Activated CD8-positive, alpha-beta T cell treated with anti-CD3 and anti-CD28 coated beads for 36 hours (primary cell): ENCODE measurements at regions not wholly inside any gene's neighbourhood (a gene's known extent, or its start where the extent isn't known, plus 50 kb on each side); places are given as distances from the start of the nearest gene placed in this dataset.

Experiments used
- ATAC-seq: fragments of 200-7000 bp; cut with Tn5 transposase; one replicate; pipeline ENCODE4 v1.10.0; 2021; ENCODE audit warnings: mild to moderate bottlenecking, moderate library complexity
- CTCF ChIA-PET: fragments of 350-600 bp; sonication (Branson Sonifier 250); formaldehyde crosslinking; loops from one replicate; lab custom pipeline; 2021; ENCODE audit warnings: antibody characterized with exemption; lab: Charles Lee
- POLR2A ChIA-PET: fragments of 350-600 bp; sonication (Branson Sonifier 250); formaldehyde crosslinking; loops from one replicate; lab custom pipeline; 2021; ENCODE audit warnings: antibody characterized with exemption; lab: Charles Lee
- DNase-seq: peaks from one replicate; pipeline ENCODE4 v3.0.0-alpha.2; 2020
- H3K27ac Mint-ChIP-seq: one replicate; pipeline ENCODE4 v1.8.0; 2021; ENCODE audit warnings: mild to moderate bottlenecking, mixed read lengths
- H3K27me3 Mint-ChIP-seq: one replicate; pipeline ENCODE4 v1.8.0; 2021; ENCODE audit warnings: mixed read lengths
- H3K36me3 Mint-ChIP-seq: one replicate; pipeline ENCODE4 v1.8.0; 2021; ENCODE audit warnings: low read depth, mixed read lengths
- H3K4me1 Mint-ChIP-seq: one replicate; pipeline ENCODE4 v1.8.0; 2021; ENCODE audit warnings: low read depth, mixed read lengths
- H3K4me3 Mint-ChIP-seq: one replicate; pipeline ENCODE4 v1.8.0; 2021; ENCODE audit warnings: mild to moderate bottlenecking, moderate library complexity, mixed read lengths
- H3K9me3 Mint-ChIP-seq: one replicate; pipeline ENCODE4 v1.8.0; 2021; ENCODE audit warnings: mixed read lengths
- CTCF ChIP-seq: fragments of 200-600 bp; IDR thresholded peaks from one replicate; pipeline ENCODE4 v1.8.0; 2022; ENCODE audit warnings: antibody characterized with exemption, mild to moderate bottlenecking
- intact Hi-C: fragments of 100-400 bp; cut with micrococcal nuclease; formaldehyde crosslinking; loops from one replicate; pipeline ENCODE4 v1.10.0; 2022

DNA sequence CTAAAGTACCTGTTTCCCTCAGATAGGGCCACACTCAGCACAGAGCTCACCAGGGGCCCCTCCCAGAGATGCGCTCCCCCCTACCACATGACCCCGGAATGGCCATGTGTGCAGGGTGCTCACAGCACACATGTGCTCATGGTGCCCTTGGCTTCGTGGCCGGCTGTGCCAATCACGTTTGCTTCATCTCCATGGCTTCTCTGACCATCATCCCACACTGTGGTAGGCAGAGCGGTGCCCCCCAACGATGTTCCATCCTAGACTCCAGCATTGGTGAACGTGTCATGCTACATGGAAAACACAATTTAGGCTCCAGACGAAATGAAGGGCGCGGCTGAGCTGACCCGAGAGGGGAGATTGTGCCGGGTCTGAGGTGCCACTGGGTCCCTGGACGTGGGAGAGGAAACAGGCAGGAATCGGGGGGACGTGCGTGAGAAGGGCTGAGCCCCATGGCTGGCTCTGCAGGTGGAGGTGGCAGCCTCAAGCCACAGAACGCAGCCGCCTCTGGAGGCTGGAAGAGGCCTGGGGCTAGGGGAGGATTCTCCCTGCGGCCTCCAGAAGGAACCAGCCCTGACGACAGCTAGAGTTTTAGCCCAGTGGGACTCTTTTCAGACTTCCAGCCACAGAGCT is 126.5 kb downstream of the DLL1 start:
- TF ChIP-seq CTCF, result no peak
- intact Hi-C loops, result no loop called here
- H3K4me3 Mint-ChIP-seq, result no peak overlapping the region
- no peaks in the 10 kb centered on the region for H3K9me3 Mint-ChIP-seq
- no peak overlapping the region for H3K27ac Mint-ChIP-seq
- ATAC-seq (no peak), DNase-seq (no peak)
- peaks cover 3% of the 10 kb centered on the region for H3K4me1 Mint-ChIP-seq
- ChIA-PET CTCF (no interaction called here), POLR2A (no interaction called here)
- peaks cover 2% of the 10 kb centered on the region for H3K27me3 Mint-ChIP-seq
- no peaks in the 10 kb centered on the region for H3K36me3 Mint-ChIP-seq

- Mint-ChIP-seq H3K4me1 (peaks cover 3% of the 10 kb centered on the region), H3K27ac (no peak overlapping the region), H3K36me3 (no peaks in the 10 kb centered on the region), H3K9me3 (no peaks in the 10 kb centered on the region), H3K4me3 (no peak overlapping the region), H3K27me3 (peaks cover 2% of the 10 kb centered on the region)
- TF ChIP-seq CTCF, result no peak
- intact Hi-C loops, result no loop called here
- ATAC-seq, result no peak
- DNase-seq, result no peak
- CTCF ChIA-PET, result no interaction called here
- POLR2A ChIA-PET, result no interaction called here
Measured at GRCh38 chr6:170163405-170164170, 127.3 kb downstream of the DLL1 start.

DNA sequence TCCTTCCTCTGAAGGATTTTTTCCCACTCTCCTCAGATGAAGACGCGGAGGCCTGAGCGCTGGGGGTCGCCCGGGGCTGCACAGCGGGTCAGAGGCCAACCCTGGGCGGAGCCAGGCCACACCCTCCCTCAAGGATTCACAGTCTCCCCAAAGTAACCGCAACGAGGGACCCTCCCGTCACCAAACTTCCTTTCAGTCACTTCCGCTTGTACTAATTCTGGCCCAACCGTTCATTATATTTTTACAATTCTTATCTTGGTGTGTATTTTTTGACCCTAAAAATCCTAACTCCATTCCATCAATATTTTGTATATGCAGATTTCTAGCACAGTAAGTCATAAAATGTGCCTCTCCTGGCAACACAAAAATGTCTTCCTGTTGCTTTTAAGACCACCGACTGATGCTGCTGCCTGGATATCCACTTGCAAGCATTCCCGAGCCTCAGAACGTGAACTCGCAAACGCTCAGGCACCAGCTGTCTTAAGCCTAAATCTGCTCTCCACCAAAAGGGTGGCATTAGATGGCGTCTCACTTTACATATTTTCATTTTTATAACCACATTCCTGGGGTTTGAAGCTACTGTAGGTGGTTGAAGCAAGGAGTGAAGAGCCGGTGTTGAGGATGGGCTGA is 128.0 kb downstream of the DLL1 start:
- Mint-ChIP-seq H3K27ac (no peak overlapping the region), H3K4me1 (peaks cover 3% of the 10 kb centered on the region), H3K36me3 (no peaks in the 10 kb centered on the region), H3K9me3 (no peaks in the 10 kb centered on the region), H3K4me3 (no peak overlapping the region), H3K27me3 (no peaks in the 10 kb centered on the region)
- CTCF ChIA-PET, result no interaction called here
- no peak for TF ChIP-seq CTCF
- ATAC-seq (no peak), DNase-seq (no peak)
- POLR2A ChIA-PET, result no interaction called here
- intact Hi-C loops, result no loop called here

GRCh38 chr6:170162011-170162774 is 128.7 kb downstream of the DLL1 start:
- no peak for TF ChIP-seq CTCF
- no peak overlapping the region for H3K4me3 Mint-ChIP-seq
- ChIA-PET CTCF (no interaction called here), POLR2A (interaction anchor here (1.8 kb wide), 1 partner anchor 11 kb away, joined by 5 read pairs; no protein-coding TSS in a partner anchor)
- H3K27ac Mint-ChIP-seq, result no peak overlapping the region
- H3K4me1 Mint-ChIP-seq, result peaks cover 3% of the 10 kb centered on the region
- H3K9me3 Mint-ChIP-seq, result no peaks in the 10 kb centered on the region
- intact Hi-C loops, result no loop called here
- H3K36me3 Mint-ChIP-seq, result no peaks in the 10 kb centered on the region
- no peak for DNase-seq
- H3K27me3 Mint-ChIP-seq, result no peaks in the 10 kb centered on the region
- no peak for ATAC-seq
